ENCODE measurements at regions not wholly inside any gene's neighbourhood (a gene's known extent, or its start where the extent isn't known, plus 50 kb on each side); places are given as distances from the start of the nearest gene placed in this dataset.

- no peak for DNase-seq (ENCODE audit: low spot score)
Measured at GRCh38 chr9:75410405-75410804, 322.1 kb downstream of the OSTF1 start.

DNA sequence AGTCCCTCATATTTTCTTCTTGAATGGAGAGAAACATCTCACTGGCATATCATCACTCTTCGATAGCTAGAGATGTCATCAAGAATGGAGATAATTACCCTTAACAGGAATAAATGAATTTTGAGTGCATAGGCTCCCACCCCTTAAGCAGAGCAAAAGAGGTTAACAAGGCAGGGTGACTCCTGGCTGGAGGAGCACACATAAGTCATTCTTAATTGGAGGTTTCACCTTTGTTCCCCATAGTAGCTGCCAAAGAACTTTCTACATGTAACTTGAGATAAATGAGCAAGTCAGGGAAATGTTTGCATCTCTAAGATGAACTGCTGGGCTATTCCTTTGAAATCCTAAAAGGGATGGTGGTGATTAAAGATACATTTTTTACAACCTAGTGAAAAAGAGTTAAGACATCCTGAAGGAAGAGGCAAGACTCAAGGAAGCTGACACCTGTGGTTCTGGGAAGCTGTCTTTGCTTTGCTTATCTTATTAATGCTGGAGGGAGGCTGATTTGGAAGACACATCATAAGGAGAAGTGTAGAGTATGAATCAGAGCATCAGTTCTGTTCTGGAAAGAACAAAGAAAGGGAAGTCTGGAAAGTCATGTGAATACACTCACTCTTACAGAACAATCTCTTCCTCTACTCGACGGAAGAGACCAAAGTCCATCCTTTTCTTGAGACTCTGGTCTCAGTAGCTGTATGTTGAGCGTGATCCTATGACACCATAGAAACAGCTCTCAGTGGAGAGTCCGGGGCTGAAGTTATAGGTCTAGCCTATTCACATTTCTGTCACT lies 326.3 kb downstream of the OSTF1 start:
- no peak for DNase-seq (ENCODE audit: low spot score)

DNA sequence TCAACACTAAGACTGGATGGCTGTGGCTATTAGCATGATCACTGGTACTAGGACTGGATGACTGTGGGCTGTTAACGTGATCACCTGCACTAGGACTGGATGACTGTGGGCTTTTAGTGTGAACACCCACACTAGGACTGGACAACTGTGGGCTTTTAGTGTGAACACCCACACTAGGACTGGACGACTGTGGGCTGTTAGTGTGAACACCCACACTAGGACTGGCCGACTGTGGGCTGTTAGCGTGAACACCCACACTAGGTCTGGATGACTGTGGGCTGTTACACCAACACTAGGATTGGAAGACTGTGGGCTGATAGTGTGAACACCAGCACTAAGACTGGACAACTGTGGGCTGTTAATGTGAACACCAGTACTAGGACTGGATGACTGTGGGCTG lies 329.2 kb downstream of the OSTF1 start:
- DNase-seq (ENCODE audit: low spot score), result no peak

DNA sequence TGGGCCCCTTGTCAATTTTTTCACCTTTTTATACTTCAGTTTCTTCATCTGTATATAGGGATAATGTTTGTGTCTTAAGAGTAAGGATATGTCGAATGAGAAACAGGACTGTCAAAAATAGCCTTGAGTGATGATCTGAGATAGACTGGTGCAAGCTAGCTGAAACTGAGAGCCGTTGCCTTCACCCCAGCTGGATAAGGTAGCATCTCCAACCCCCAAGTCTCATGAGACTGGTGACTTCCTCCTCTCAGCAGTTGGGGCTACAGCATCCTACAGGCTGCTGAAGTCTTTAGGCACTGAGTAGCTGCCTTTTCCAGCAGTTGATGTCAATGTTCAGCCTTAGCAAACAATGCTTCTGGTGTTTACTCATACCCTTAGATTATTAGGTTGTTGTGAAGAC lies 330.2 kb downstream of the OSTF1 start:
- no peak for DNase-seq (ENCODE audit: low spot score)

DNA sequence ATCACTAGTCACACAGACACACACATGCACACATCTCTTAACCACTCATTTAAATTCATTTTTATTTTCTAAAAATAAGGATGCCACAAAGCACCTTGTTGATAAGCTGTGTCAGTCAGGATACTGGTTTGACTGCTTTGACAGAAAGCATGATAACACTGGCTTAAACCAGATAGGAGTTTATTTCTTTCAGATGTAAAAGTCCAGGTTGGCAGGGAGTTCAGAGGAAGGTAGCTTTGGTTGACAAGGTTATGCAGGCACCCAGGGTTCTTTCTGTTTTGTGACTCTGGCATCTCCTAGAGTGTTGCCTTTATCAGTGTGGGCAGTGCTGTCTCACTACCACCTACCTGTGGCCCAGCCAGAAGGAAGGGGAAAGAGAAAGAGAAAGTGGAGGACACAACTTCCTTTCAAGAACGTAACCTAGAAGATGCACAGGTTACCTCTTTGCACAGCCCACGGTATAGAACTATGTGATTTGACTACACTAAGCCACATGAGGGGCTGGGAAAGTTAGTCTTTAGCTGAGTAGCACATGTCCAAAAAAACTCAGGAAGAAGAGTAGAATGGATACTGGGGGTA lies 334.7 kb downstream of the OSTF1 start:
- no peak for DNase-seq (ENCODE audit: low spot score)

DNA sequence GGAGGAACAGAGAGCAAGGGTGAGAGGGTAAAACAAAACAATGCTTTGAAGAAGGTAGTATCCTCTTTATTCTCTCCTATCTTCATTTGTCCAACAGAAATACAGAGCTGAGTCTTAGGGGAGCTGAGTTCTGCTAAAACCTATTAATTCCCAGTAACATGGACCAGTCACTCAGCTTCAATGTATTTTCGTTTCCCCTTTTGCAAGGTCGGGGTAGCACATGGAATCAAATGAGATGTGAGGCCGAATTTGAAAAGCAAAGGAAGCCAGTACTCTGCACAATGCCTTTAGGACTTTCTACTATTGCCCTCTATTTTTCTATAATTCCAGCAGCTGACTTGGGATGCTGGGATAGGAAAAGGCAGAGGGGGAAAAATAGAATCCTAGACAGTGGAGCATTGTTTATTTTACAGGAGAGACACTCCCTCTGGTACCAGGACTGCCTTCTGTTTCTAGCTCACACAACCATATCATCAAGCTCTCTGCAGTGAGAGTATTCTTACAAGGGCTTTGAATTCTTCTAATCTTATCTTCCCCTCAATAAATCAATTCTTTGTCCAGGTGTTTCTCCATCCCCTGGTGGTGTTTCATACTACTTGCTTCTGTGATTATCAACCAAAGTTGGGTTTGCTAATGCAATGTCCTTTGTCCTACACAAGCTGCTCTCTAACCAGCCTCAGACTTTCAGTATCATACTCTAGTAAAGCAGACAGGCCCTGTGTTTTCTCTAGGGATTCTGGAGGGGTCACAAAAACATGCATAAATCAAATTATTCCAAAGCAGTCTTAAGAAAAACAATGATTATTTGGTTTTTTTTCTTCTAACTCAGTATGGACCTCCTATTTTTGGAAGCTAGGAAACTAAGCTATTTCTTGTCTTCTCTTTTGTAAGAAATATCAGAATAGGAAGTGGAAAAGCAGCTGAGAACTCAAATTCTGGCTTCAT lies 341.5 kb downstream of the OSTF1 start:
- no peak for DNase-seq (ENCODE audit: low spot score)

GRCh38 chr9:75431375-75431774 lies 343.1 kb downstream of the OSTF1 start:
- no peak for DNase-seq (ENCODE audit: low spot score)

DNA sequence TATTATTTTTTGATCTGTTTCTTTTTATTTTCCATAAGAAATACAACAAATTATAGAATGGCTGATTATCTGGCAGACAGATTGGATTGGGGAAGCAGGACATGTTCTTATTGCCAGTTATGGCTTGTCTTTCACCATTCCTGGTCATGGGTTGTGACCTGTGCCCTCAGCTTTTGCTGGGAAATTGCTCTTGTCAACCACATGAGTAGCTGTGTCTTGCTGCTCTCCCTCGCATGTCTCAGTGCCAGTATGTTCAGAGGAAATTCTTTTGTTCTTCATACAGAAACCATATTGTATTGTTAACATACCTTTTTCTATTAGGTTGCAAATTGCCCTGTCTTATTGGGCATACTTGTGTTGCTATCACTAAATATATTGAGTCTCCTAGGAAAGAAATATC lies 344.1 kb downstream of the OSTF1 start:
- DNase-seq (ENCODE audit: low spot score), result no peak

- DNase-seq (ENCODE audit: low spot score), result no peak
Measured at GRCh38 chr9:75432888-75433287, 344.6 kb downstream of the OSTF1 start.

GRCh38 chr9:75438716-75439115 lies 350.4 kb downstream of the OSTF1 start:
- DNase-seq (ENCODE audit: low spot score), result no peak

- DNase-seq (ENCODE audit: low spot score), result no peak
Measured at GRCh38 chr9:75440914-75441313, 352.6 kb downstream of the OSTF1 start.

GRCh38 chr9:75445144-75445543 lies 356.8 kb downstream of the OSTF1 start:
- no peak for DNase-seq (ENCODE audit: low spot score)

- DNase-seq (ENCODE audit: low spot score), result no peak
Measured at GRCh38 chr9:75447281-75447680, 359.0 kb downstream of the OSTF1 start.

- no peak for DNase-seq (ENCODE audit: low spot score)
Measured at GRCh38 chr9:75448281-75448680, 360.0 kb downstream of the OSTF1 start.

DNA sequence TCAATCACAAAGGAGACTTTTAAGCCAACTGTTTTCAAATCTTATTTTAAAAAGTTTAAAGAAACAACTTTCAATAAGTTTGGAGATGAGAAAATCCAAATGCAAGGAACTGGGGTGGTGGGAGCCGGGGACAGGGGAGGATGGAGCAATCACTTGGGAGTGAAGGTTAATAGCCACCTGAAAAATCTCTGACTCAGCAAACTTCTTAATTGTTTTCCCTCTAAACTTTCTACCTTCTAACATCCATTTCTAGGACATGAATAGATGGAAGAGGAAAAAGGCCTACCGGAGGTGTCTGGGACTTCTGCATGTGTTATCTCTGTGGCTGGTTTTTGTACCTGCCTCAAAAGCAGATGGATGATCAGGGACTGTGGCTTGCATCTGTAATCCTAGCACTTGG lies 360.6 kb downstream of the OSTF1 start:
- no peak for DNase-seq (ENCODE audit: low spot score)

GRCh38 chr9:75451045-75451444 lies 362.7 kb downstream of the OSTF1 start:
- no peak for DNase-seq (ENCODE audit: low spot score)

DNA sequence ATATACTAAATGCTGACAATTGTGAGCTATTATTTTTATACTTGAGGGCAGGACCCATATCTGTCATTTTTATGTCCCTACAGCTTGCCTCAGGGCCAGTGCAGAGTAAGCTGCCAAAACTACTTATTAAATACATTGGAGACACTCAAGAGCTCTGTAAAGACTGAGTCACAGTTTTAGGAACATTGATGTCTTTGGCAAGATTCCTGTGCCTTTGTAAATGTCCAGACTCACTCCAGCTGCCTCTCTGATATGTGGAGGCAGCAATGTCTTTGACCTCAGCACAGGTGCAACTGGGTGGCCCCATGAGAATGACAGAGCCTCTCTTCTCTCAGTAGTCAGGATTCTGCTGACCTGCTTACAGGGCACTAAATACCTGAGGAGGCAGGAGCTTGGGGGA lies 363.2 kb downstream of the OSTF1 start:
- no peak for DNase-seq (ENCODE audit: low spot score)

DNA sequence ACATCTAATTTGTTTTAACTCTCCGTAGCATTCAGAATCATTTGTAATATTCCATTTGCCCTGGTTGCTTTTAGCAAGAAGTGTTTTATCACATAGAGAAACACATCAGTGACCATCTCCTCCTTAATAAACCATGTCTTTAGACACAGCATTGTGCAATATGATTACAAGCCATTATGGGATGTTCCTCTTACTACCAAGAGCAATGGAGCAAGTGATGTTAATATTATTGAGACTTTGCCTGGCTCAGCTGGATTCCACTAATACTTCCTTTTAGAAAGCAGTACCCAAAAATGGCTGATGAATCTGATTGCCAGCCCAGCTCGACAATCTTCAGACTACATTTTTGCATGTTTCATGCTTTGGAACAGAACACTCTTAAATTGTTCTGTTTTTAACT lies 364.2 kb downstream of the OSTF1 start:
- no peak for DNase-seq (ENCODE audit: low spot score)

DNA sequence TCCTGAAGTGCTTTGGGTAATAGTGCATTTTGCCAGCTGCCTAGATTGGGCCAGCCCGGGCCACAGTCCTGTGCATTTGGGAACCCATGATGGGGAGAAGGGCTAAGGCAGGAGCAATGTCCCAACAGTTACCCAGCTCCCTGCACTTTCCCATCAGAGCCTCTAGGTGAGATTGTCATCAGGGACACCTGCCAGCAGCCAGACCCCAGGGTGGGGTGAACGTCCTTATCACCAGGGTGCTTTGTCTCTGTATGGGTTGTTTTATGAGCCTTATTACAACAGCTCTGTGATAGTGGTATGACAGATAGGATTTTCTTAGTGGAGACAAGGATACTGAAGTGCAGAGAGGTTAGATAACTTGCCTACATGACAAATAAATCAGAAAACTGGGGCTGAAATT lies 365.7 kb downstream of the OSTF1 start:
- no peak for DNase-seq (ENCODE audit: low spot score)

DNA sequence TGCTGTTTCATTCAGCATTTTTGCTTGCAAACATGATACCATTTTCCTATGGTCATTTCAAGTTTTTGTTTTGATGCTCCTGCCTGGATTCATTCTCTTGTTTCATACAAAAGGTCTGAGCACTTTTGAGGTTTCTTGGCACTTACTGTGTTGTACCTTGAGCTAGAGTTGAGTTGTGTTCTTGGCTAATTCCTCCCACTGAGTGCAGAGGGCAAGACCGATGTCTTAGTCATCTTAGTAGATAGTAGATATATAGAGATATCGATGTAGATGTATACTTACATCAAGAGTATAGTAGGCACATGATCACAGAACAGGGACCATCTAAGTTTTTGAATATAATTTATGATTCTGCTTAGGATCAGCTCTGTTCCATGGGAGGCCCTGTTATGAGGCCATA lies 366.6 kb downstream of the OSTF1 start:
- no peak for DNase-seq (ENCODE audit: low spot score)

DNA sequence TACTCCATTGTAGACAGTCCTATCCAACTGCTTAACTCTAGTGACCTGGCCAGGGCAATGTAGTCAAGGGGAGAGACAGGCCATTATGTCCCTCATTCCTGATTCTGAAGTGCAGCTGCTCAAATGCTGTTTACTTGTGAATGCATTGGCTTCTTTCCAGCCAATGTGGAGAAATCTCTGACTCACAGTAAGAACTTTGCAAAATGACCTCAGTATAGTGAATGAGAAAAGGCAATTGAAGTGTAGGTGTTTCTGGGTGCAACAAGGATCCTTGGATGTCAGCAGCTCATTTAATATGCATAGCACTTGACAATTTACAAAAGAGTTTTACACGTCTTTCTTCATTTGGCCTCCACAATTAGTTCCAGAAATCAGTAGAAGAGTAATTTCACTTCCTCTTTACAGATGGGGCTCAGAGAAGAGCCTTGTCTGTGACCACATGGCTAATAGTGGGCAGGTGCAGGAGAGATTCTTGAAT lies 367.2 kb downstream of the OSTF1 start:
- no peak for DNase-seq (ENCODE audit: low spot score)

DNA sequence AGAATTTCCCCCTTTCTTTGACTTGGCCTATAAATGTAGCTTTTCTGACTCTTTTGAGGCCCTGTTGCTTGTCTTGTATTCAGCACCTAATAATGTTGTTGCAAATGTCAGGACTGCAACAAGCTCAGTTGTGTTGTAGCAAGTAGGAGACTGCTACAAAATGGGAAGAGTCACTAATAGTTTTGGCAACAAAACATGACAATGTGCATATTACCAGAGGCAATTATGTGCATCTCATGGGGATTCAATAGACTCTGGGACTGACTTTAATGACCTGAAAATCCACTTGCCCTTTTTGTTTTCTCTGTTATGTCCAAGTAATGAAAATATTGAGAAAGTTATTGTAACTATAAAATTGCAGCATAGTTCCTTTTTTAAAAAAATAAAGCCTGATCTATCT lies 368.4 kb downstream of the OSTF1 start:
- DNase-seq (ENCODE audit: low spot score), result no peak

Measured in CD4-positive, alpha-beta T cell treated with Interleukin-2 at 100 ng/mL for 4 hours (primary cell).